ENCODE measurements at regions not wholly inside any gene's neighbourhood (a gene's known extent, or its start where the extent isn't known, plus 50 kb on each side); places are given as distances from the start of the nearest gene placed in this dataset.

GRCh38 chr12:130070126-130070611 is 92.1 kb upstream of the FZD10 start:
- DNase-seq (ENCODE audit: low read depth in 4 of 4, low spot score in 3 of 4): peak in 2 of 4 donors; percentile 40 to 45

GRCh38 chr12:130073721-130074120 is 88.5 kb upstream of the FZD10 start:
- no peak for DNase-seq (ENCODE audit: low read depth in 4 of 4, low spot score in 3 of 4)

DNA sequence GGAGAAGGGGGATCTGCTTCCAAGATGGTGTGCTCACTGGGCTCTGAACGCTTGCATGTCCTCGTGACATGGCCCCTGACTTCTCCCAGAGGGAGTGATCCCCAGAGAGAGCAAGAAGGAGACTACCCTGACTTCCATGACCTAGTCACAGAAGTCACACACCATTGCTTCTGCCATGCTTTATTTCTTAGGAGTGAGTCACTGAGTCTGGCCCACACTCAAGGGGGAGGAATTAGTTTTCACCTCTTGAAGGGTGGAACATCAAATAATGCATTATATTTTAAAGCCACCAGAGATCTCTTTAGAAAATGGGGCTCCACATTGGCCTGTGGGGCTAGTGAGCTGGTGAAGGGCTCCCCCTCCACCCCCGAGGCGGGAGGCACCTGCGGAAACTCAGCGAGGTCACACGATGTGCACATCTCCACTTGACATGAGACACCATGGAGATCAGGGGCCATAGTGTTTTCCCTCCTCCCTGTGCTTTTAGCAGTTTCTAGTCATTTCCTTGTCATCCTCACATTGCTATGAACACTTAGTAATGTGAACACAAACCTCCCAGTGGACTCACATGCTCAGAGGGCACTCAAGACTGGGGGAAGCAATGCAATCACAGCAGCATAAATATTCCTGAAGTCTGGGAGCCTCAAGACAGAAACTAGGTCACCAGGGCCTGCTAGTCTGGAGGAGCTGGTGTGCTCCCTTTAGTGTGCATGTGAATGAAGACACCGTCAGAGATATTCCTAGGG is 87.4 kb upstream of the FZD10 start:
- no peak for DNase-seq (ENCODE audit: low read depth in 4 of 4, low spot score in 3 of 4)

- no peak for DNase-seq (ENCODE audit: low read depth in 4 of 4, low spot score in 3 of 4)
These were observed 86.7 kb upstream of the FZD10 start for GRCh38 chr12:130075497-130076076.

GRCh38 chr12:130076126-130076525 is 86.1 kb upstream of the FZD10 start:
- DNase-seq (ENCODE audit: low read depth in 4 of 4, low spot score in 3 of 4): no peak

GRCh38 chr12:130076752-130077151 is 85.5 kb upstream of the FZD10 start:
- DNase-seq (ENCODE audit: low read depth in 4 of 4, low spot score in 3 of 4): no peak

GRCh38 chr12:130078852-130079251 is 83.4 kb upstream of the FZD10 start:
- DNase-seq (ENCODE audit: low read depth in 4 of 4, low spot score in 3 of 4): no peak

- DNase-seq (ENCODE audit: low read depth in 4 of 4, low spot score in 3 of 4): no peak
These were observed 83.0 kb upstream of the FZD10 start for GRCh38 chr12:130079279-130079678.

- no peak for DNase-seq (ENCODE audit: low read depth in 4 of 4, low spot score in 3 of 4)
These were observed 82.1 kb upstream of the FZD10 start for GRCh38 chr12:130080205-130080604.

DNA sequence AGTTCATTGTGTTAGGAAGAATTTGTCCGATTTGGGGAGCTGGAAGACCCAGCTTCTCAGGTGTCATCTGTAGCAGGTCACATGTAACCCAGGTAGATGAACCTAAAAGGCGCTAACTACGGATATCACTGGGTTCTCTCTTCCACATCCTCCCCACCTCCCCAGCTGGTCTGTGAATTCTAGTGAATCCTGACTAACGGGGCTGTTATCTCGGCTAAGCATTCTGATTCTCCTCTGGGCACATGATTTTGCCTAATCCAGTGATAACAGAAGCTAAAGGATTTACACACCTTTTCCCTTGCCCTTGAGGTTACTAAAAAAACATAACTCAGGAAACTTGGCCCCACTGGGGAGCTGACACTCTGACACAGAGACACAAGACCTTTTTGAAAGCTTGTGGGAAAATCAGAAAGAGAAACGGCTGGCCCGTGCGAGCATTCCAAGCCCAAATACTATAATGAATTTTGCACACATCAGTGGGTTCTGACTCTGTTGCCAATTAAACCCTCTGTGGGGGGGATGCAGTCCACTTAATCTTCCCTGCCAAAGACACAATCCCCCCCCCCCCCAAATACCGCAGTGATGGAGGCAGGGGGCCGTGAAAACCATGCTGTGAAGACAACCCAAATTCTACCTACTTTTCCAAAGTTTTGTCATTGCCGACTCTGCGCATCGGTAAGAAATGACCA is 81.0 kb upstream of the FZD10 start:
- DNase-seq (ENCODE audit: low read depth in 4 of 4, low spot score in 3 of 4): no peak

GRCh38 chr12:130083002-130083401 is 79.3 kb upstream of the FZD10 start:
- no peak for DNase-seq (ENCODE audit: low read depth in 4 of 4, low spot score in 3 of 4)

DNA sequence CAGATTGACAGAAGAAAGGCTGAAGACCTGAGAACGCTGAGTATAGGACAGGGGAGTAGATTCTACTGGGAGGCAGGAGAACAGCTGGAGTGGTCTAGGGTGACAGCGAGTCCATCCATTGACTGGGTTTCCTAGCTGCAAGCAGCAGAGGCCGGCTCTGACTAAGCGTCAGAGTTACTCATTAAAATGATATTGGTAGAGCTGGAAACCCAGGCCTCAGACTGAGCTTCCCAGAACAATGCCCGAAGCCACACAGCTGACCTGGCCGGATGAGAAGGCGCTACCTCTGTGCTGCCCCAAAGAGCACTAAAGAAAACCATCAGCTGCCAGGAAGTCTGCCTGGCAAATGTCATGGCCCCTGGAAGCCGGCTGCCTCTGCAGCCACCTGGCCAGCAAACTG is 78.5 kb upstream of the FZD10 start:
- DNase-seq (ENCODE audit: low read depth in 4 of 4, low spot score in 3 of 4): no peak

- DNase-seq (ENCODE audit: low read depth in 4 of 4, low spot score in 3 of 4): no peak
These were observed 77.9 kb upstream of the FZD10 start for GRCh38 chr12:130084359-130084758.

- no peak for DNase-seq (ENCODE audit: low read depth in 4 of 4, low spot score in 3 of 4)
These were observed 76.0 kb upstream of the FZD10 start for GRCh38 chr12:130086248-130086647.

DNA sequence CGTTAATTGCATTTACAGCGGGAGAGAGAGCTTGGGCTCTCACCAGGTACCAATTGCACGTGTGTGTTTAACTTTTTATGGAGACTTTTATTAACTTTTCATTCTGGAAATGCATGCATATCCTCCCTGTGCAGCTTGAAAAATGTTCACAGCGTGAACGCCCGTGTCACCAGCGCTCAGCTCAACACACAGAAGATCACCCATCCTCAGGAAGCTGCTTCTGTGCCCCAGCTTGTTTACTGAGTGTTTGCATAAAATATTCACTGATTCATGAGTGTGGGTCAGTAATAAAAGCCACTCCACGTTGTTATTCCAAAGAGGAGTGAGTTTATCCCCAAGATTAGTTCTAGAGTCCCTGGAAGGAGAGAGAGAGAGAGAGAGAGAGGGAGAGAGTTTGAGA is 75.5 kb upstream of the FZD10 start:
- no peak for DNase-seq (ENCODE audit: low read depth in 4 of 4, low spot score in 3 of 4)

- DNase-seq (ENCODE audit: low read depth in 4 of 4, low spot score in 3 of 4): no peak
These were observed 75.0 kb upstream of the FZD10 start for GRCh38 chr12:130087222-130087621.

DNA sequence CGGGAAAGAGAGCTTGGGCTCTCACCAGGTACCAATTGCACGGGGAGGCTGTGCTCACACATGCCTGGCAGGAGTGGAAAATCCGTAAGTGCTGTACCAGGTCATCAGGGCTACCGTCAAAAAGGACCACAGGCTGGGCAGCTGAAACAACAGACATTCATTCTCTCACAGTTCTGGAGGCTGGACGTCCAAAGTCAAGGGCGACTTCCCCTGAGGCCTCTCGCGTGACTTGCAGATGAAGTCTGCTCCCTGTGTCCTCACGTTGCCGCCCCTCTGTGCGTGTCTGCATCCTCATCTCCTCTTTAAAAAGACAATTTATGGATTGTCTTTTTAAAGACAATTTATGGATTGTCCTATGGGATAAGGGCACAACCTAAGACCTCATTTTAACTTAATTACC is 73.8 kb upstream of the FZD10 start:
- DNase-seq (ENCODE audit: low read depth in 4 of 4, low spot score in 3 of 4): no peak

DNA sequence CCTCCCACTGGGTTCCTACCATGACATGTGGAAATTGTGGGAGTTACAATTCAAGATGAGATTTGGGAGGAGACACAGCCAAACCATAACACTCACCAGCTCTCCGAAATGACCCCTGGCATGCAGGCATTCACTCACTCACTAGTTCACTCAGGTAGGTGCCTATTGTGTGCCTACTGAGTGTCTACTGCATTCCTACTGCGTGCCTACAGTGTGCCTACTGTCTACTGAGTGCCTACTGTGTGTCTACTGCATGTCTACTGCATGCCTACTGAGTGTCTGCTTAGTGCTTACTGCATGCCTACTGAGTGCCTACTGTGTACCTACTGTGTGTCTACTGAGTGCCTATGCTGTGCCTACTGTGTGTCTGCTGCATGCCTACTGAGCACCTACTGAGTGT is 71.7 kb upstream of the FZD10 start:
- no peak for DNase-seq (ENCODE audit: low read depth in 4 of 4, low spot score in 3 of 4)

DNA sequence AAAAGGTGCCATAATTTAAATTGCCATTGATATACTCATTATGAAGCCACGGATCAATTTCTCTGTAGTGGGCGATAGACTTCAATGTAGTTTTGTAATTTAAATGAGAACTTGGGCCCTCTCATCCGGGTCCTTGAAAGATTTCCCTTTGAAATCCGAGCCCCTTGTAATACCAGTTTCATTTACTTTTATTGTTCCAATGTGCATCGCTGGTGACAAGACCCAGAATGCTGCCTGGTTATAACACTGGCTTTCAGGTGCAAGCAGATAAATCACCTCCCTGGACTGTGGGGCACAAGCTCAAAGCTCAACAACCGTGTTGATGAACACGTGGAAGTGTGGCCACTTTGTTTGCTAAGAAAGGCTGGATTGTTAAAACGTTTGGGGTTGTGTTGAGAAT is 68.9 kb upstream of the FZD10 start:
- DNase-seq (ENCODE audit: low read depth in 4 of 4, low spot score in 3 of 4): no peak

DNA sequence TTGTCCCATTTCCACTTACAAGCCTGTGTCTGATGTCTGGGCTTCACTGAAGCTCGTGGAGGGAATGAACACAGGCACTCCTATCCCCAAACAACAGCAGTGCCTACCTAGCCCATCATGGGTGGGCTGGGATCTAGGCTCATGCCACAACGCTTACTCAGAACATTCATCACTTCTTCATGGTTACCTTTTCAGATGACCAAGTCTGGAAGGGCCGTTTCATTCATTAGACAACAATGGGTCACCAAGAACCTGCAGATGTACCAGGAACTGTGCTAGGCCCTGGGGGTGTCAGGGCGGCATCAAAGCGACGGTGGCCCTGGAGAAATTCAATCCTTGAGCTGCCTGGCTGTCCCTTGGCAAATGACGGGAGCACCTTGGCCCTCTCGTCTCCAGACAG is 64.9 kb upstream of the FZD10 start:
- DNase-seq (ENCODE audit: low read depth in 4 of 4, low spot score in 3 of 4): no peak

DNA sequence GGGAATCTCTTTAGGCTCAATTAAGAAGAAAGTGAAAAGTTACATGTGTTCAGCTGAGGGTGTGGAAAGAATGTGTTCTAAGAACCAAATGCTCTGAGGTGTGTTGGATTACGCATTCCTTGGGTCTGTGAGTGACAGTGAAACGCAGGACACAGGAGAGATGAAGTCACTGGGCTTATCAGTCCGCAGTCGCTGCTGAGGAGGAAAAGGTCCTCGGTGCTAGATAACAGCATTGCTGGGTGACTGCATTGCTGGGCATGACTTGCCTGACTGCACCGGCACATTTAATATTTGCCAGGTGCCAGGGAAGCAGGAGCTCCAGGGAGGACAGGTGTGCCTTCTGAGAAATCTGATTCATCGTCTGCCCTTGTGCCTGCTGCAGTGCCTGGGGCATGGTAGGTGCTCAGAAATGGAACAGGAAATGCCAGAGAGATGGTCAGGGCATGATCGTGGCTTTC is 64.4 kb upstream of the FZD10 start:
- DNase-seq (ENCODE audit: low read depth in 4 of 4, low spot score in 3 of 4): no peak

Measured in right renal pelvis (tissue), 4 donors.